Panc1 (cell line): ENCODE measurements at regions not wholly inside any gene's neighbourhood (a gene's known extent, or its start where the extent isn't known, plus 50 kb on each side); places are given as distances from the start of the nearest gene placed in this dataset.

ENCODE experiments used
- ATAC-seq: fragments of 200-7000 bp; cut with Tn5 transposase; 2 replicates; pipeline ENCODE4 v1.9.1; 2020; ENCODE audit warnings: mild to moderate bottlenecking, moderate library complexity
- BruUV-seq: library from RNA; stranded (reverse); fragments of 400-500 nt; replicated peaks from 2 replicates; lab custom pipeline; 2021; lab: Mats Ljungman, UMichigan
- CTCF ChIA-PET: fragments of 300-600 bp; sonication (Branson Sonifier 250); formaldehyde crosslinking; loops from one replicate; lab custom pipeline; 2022; ENCODE audit warnings: antibody characterized with exemption; lab: Charles Lee
- POLR2A ChIA-PET: fragments of 300-600 bp; sonication (Branson Sonifier 250); formaldehyde crosslinking; loops from one replicate; lab custom pipeline; 2022; ENCODE audit warnings: antibody characterized with exemption; lab: Charles Lee
- DNase-seq: peaks from one replicate; pipeline ENCODE4 v3.0.0-alpha.2; 2010; ENCODE audit warnings: low read depth, low spot score
- H3K27ac ChIP-seq: 2 replicates; pipeline ENCODE4 v1.5.1; 2011; ENCODE audit warnings: mild to moderate bottlenecking, low read length, inconsistent platforms
- H3K27me3 ChIP-seq: fragments of 200-500 bp; sonication (Bioruptor generic); 2 replicates; pipeline ENCODE4 v1.6.0; 2014; ENCODE audit warnings: low read length, inconsistent platforms; ENCODE audit not compliant: control insufficient read depth, insufficient read depth
- H3K36me3 ChIP-seq: fragments of 200-500 bp; sonication (Bioruptor generic); 2 replicates; pipeline ENCODE4 v1.5.1; 2014; ENCODE audit warnings: inconsistent platforms, mild to moderate bottlenecking, low read length, moderate library complexity; ENCODE audit not compliant: control insufficient read depth, insufficient read depth
- H3K4me1 ChIP-seq: 2 replicates; pipeline ENCODE4 v1.5.1; 2011; ENCODE audit warnings: inconsistent platforms, mild to moderate bottlenecking, low read length, moderate library complexity; ENCODE audit not compliant: control insufficient read depth, insufficient read depth
- H3K4me3 ChIP-seq, 2 experiments: 2 replicates each; pipeline ENCODE4 v1.5.1; 2011 to 2012; ENCODE audit warnings: low read depth in 2 of 2, low read length in 2 of 2, mild to moderate bottlenecking in 2 of 2, inconsistent platforms in 1 of 2, moderate library complexity in 1 of 2
- H3K9me3 ChIP-seq: fragments of 200-500 bp; sonication (Bioruptor generic); 2 replicates; pipeline ENCODE4 v1.5.1; 2014; ENCODE audit warnings: low read depth, mild to moderate bottlenecking, inconsistent platforms, low read length, moderate library complexity; ENCODE audit not compliant: control insufficient read depth, insufficient read depth
- POLR2AphosphoS5 ChIP-seq: IDR thresholded peaks from 2 replicates; pipeline ENCODE4 v1.6.1; 2012; ENCODE audit warnings: mild to moderate bottlenecking, low read depth, low read length, moderate library complexity
- SIN3A ChIP-seq: IDR thresholded peaks from 2 replicates; pipeline ENCODE4 v1.6.1; 2012; ENCODE audit warnings: low read depth, mild to moderate bottlenecking, low read length, moderate library complexity, borderline replicate concordance; ENCODE audit not compliant: insufficient read depth
- TCF7L2 ChIP-seq: IDR thresholded peaks from 2 replicates; pipeline ENCODE4 v1.6.1; 2011; ENCODE audit warnings: mild to moderate bottlenecking, low read depth, low read length, inconsistent platforms
- in situ Hi-C: cut with HindIII; loops from 2 replicates; pipeline ENCODE4 v1.10.0; 2016; ENCODE audit warnings: low sequenced_read_pairs, low pct_unique_long_range_greater_than_20kb
- intact Hi-C: fragments of 100-400 bp; cut with micrococcal nuclease; formaldehyde crosslinking; loops from one replicate; pipeline ENCODE4 v1.10.0; 2022; ENCODE audit not compliant: unreplicated experiment
- TF ChIP-seq, protein P1 (sequence below), 2 experiments: IDR thresholded peaks; 2 replicates each; pipeline ENCODE4 v1.6.1; 2011 to 2012; ENCODE audit warnings: low read depth in 2 of 2, control low read depth in 1 of 2, low read length in 1 of 2, mild to moderate bottlenecking in 1 of 2, moderate library complexity in 1 of 2; ENCODE audit not compliant: insufficient read depth in 1 of 2
- TF ChIP-seq, protein P2 (sequence below): fragments of 450-650 bp; IDR thresholded peaks from 2 replicates; pipeline ENCODE4 v1.5.1; 2017; ENCODE audit warnings: mild to moderate bottlenecking

DNA sequence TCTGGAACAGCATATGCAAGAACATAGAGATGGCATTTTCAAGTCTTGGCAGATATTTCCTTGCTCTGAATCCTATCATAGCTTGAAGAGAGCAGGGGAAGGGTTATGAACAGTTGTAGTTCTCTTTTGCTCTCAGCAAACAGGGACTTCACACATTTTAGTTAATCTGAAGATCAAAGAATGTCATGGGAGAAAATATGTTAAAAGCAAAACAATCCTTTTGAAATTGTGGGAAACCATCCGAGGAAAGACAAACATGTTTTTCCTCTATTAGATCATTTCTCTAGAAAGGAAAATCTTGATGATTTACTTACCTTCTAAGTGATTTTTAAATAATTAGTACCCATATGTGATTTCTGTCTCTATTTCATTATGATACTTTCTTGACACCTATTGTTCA is 77.8 kb upstream of the DCBLD2 start:
- ATAC-seq: no peak
- H3K27me3 ChIP-seq: no peaks in the 10 kb centered on the region
- DNase-seq: no peak
- BruUV-seq: no TSS peak
- no peaks in the 10 kb centered on the region for H3K36me3 ChIP-seq
- intact Hi-C loops: no loop called here
- TF ChIP-seq SIN3A: no peak
- TF ChIP-seq, protein P1, sequence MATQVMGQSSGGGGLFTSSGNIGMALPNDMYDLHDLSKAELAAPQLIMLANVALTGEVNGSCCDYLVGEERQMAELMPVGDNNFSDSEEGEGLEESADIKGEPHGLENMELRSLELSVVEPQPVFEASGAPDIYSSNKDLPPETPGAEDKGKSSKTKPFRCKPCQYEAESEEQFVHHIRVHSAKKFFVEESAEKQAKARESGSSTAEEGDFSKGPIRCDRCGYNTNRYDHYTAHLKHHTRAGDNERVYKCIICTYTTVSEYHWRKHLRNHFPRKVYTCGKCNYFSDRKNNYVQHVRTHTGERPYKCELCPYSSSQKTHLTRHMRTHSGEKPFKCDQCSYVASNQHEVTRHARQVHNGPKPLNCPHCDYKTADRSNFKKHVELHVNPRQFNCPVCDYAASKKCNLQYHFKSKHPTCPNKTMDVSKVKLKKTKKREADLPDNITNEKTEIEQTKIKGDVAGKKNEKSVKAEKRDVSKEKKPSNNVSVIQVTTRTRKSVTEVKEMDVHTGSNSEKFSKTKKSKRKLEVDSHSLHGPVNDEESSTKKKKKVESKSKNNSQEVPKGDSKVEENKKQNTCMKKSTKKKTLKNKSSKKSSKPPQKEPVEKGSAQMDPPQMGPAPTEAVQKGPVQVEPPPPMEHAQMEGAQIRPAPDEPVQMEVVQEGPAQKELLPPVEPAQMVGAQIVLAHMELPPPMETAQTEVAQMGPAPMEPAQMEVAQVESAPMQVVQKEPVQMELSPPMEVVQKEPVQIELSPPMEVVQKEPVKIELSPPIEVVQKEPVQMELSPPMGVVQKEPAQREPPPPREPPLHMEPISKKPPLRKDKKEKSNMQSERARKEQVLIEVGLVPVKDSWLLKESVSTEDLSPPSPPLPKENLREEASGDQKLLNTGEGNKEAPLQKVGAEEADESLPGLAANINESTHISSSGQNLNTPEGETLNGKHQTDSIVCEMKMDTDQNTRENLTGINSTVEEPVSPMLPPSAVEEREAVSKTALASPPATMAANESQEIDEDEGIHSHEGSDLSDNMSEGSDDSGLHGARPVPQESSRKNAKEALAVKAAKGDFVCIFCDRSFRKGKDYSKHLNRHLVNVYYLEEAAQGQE (IDR thresholded peaks at IDR 0.05; ENCODE audit: insufficient read depth in 1 of 2, low read depth in 2 of 2, low read length in 1 of 2): no peak
- TF ChIP-seq POLR2AphosphoS5: no peak
- no peak for TF ChIP-seq TCF7L2
- TF ChIP-seq, protein P2, sequence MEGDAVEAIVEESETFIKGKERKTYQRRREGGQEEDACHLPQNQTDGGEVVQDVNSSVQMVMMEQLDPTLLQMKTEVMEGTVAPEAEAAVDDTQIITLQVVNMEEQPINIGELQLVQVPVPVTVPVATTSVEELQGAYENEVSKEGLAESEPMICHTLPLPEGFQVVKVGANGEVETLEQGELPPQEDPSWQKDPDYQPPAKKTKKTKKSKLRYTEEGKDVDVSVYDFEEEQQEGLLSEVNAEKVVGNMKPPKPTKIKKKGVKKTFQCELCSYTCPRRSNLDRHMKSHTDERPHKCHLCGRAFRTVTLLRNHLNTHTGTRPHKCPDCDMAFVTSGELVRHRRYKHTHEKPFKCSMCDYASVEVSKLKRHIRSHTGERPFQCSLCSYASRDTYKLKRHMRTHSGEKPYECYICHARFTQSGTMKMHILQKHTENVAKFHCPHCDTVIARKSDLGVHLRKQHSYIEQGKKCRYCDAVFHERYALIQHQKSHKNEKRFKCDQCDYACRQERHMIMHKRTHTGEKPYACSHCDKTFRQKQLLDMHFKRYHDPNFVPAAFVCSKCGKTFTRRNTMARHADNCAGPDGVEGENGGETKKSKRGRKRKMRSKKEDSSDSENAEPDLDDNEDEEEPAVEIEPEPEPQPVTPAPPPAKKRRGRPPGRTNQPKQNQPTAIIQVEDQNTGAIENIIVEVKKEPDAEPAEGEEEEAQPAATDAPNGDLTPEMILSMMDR: no peak
- in situ Hi-C loops: no loop called here
- no peaks in the 10 kb centered on the region for H3K9me3 ChIP-seq
- H3K4me3 ChIP-seq: no peak overlapping the region
- no peak overlapping the region for H3K27ac ChIP-seq
- H3K4me1 ChIP-seq: 0 out of 2 replicates have a peak, but pooled peaks cover 3% of the 10 kb centered on the region
- ChIA-PET CTCF (no interaction called here), POLR2A (no interaction called here)

DNA sequence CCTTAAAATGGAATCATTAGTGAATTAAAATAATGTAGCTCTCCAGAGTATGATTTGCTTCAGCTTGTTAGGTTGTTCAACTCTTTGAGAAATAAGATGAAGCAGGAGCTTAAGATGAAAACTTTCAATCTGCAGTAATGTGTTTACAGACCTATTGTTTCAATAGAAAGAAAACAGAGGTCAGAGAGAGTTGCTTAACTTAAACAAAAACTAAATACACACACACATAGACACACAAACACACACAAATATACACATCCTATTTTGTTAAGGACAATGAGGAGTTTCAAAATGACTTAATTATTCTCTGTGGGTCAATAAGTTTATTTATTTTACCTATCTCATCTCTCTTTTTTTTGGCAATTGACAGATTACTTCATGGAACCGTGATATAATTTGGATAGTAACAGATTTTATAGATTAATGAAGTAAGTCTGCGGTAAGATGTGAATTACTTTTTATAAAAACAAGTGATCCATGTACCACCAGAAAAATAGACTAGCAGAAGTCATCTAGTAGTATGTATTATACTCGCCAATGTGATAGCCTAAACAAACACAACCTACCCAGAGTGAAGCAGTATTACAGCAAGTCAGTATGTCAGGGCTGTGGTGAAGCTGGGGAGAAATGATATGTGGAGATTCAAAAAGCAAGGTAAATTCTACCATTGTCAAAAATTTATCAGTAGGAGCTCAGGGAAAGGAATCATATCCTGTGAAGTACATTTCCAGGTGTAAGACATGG is 76.7 kb upstream of the DCBLD2 start:
- intact Hi-C loops (no loop called here), in situ Hi-C loops (no loop called here)
- no peak overlapping the region for H3K27ac ChIP-seq
- no TSS peak for BruUV-seq
- H3K4me3 ChIP-seq: no peak overlapping the region
- H3K36me3 ChIP-seq: no peaks in the 10 kb centered on the region
- H3K27me3 ChIP-seq: no peaks in the 10 kb centered on the region
- DNase-seq: no peak
- ChIA-PET POLR2A (no interaction called here), CTCF (interaction anchor here (0.6 kb wide), 1 partner anchor 195 kb away, joined by 3 read pairs; no protein-coding TSS in a partner anchor)
- TF ChIP-seq, protein P2: no peak
- TF ChIP-seq, protein P1 (IDR thresholded peaks at IDR 0.05; ENCODE audit: insufficient read depth in 1 of 2, low read depth in 2 of 2, low read length in 1 of 2): no peak
- no peak for TF ChIP-seq POLR2AphosphoS5
- TF ChIP-seq SIN3A: no peak
- no peak for TF ChIP-seq TCF7L2
- no peaks in the 10 kb centered on the region for H3K9me3 ChIP-seq
- ATAC-seq: no peak
- 0 out of 2 replicates have a peak, but pooled peaks cover 3% of the 10 kb centered on the region for H3K4me1 ChIP-seq
